Kidney (tissue), 13 donors: ENCODE measurements at regions not wholly inside any gene's neighbourhood (a gene's known extent, or its start where the extent isn't known, plus 50 kb on each side); places are given as distances from the start of the nearest gene placed in this dataset.

Source experiments
- DNase-seq, 5 donors: peaks; one replicate each; pipeline ENCODE4 v3.0.0-alpha.2; 2013 to 2020
- FAIRE-seq: peaks from 2 replicates; lab custom pipeline; 2012; peaks lifted over from hg19 to GRCh38; lab: Jason Lieb, UNC
- H3K27ac ChIP-seq, 2 donors: one replicate each; pipeline ENCODE4 v1.7.0; 2013; ENCODE audit warnings: low read depth in 2 of 2, low read length in 2 of 2, inconsistent platforms in 1 of 2
- H3K27me3 ChIP-seq: one replicate; pipeline ENCODE4 v1.7.1; 2013; ENCODE audit warnings: low read length, inconsistent platforms; ENCODE audit not compliant: control insufficient read depth, insufficient read depth
- H3K36me3 ChIP-seq, 3 donors: one replicate each; pipeline versions ENCODE4 v1.7.0 to v1.7.1; 2013; ENCODE audit warnings: low read length in 3 of 3, control low read depth in 1 of 3, inconsistent platforms in 1 of 3; ENCODE audit not compliant: insufficient read depth in 3 of 3, control insufficient read depth in 2 of 3
- H3K4me1 ChIP-seq, 3 donors: one replicate each; pipeline versions ENCODE4 v1.7.0 to v1.7.1; 2013; ENCODE audit warnings: low read length in 3 of 3, inconsistent platforms in 1 of 3, low read depth in 1 of 3; ENCODE audit not compliant: control insufficient read depth in 2 of 3, insufficient read depth in 2 of 3
- H3K4me3 ChIP-seq, 3 donors: one replicate each; pipeline versions ENCODE4 v1.7.0 to v1.8.1; 2013; ENCODE audit warnings: low read length in 3 of 3, control low read depth in 1 of 3, inconsistent platforms in 1 of 3
- H3K9ac ChIP-seq, 3 donors: one replicate each; pipeline versions ENCODE4 v1.7.0 to v1.7.1; 2013; ENCODE audit warnings: low read length in 3 of 3, control low read depth in 1 of 3, inconsistent platforms in 1 of 3
- H3K9me3 ChIP-seq, 3 donors: one replicate each; pipeline versions ENCODE4 v1.7.0 to v1.7.1; 2013; ENCODE audit warnings: low read length in 3 of 3, control low read depth in 1 of 3, inconsistent platforms in 1 of 3; ENCODE audit not compliant: control insufficient read depth in 2 of 3, insufficient read depth in 1 of 3
- intact Hi-C: fragments of 100-400 bp; cut with DNase I; formaldehyde crosslinking; loops from one replicate; pipeline ENCODE4 v1.11.1; 2022
- TF ChIP-seq, protein P1 (sequence below): IDR thresholded peaks from 3 replicates; pipeline ENCODE4 v1.5.1; 2012; ENCODE audit warnings: mild to moderate bottlenecking, moderate library complexity, borderline replicate concordance; ENCODE audit not compliant: insufficient read depth; ENCODE audit errors: extremely low read depth
- donor health status: control.
- donor health status: control.
- donor health status: control.
- donor health status: control.
- donor health status: control.
- donor health status: DM: yes; HTN: yes; CAD: no.
- donor health status: Normal renal cell carcinoma (clear cell type).

DNA sequence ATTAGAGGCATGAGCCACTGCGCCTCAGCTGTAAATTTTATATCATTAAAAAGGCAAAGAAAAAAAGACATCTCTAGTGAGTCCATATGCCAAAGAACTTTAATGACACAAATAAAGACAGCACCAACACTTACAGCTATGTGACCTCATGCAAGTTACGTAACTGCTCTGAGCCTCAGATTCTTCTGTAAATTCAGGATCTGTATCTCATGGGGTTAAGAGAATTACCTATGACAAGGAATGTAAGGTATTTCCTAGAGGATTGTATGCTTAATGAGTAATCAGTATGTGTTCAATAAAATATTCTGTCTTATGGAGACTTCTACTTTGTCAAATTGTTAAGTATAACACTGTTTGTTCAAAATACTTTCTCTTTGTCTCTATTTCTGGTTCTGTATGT lies 274.0 kb upstream of the GLI3 start:
- Histone ChIP-seq H3K9me3 (peaks cover 0 to 4% (median 0%) of the 10 kb centered on the region in 3 donors), H3K4me1 (no peaks in the 10 kb centered on the region), H3K36me3 (no peaks in the 10 kb centered on the region), H3K9ac (no peak overlapping the region), H3K4me3 (no peak overlapping the region), H3K27me3 (no peaks in the 10 kb centered on the region), H3K27ac (no peak overlapping the region)
- TF ChIP-seq, protein P1, sequence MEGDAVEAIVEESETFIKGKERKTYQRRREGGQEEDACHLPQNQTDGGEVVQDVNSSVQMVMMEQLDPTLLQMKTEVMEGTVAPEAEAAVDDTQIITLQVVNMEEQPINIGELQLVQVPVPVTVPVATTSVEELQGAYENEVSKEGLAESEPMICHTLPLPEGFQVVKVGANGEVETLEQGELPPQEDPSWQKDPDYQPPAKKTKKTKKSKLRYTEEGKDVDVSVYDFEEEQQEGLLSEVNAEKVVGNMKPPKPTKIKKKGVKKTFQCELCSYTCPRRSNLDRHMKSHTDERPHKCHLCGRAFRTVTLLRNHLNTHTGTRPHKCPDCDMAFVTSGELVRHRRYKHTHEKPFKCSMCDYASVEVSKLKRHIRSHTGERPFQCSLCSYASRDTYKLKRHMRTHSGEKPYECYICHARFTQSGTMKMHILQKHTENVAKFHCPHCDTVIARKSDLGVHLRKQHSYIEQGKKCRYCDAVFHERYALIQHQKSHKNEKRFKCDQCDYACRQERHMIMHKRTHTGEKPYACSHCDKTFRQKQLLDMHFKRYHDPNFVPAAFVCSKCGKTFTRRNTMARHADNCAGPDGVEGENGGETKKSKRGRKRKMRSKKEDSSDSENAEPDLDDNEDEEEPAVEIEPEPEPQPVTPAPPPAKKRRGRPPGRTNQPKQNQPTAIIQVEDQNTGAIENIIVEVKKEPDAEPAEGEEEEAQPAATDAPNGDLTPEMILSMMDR: no peak
- DNase-seq: no peak
- intact Hi-C loops: no loop called here
- FAIRE-seq: no peak

DNA sequence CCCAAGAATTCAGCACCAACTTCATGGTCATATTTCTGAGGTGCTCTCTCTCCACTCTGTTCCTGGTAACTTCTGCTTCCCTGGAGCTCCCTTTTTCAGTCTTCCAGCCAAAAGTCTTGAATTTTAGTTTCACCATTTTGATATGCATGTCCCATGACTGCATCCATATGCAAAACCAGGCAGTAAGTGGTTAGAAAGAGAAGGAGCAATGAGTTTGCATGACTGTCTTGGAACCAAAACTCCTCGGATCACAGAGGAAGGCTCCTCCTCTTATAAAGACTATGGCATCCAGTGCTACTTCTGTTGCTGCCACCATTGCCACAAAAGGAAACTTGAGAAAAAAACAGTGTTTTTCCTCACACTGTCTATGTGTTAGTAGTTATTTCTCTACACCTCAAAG lies 269.1 kb upstream of the GLI3 start:
- Histone ChIP-seq H3K27me3 (no peaks in the 10 kb centered on the region), H3K4me3 (no peak overlapping the region), H3K9me3 (no peaks in the 10 kb centered on the region), H3K36me3 (no peaks in the 10 kb centered on the region), H3K4me1 (no peaks in the 10 kb centered on the region), H3K27ac (no peak overlapping the region), H3K9ac (no peak overlapping the region)
- DNase-seq (no peak), FAIRE-seq (no peak)
- TF ChIP-seq, protein P1: no peak
- intact Hi-C loops: no loop called here

DNA sequence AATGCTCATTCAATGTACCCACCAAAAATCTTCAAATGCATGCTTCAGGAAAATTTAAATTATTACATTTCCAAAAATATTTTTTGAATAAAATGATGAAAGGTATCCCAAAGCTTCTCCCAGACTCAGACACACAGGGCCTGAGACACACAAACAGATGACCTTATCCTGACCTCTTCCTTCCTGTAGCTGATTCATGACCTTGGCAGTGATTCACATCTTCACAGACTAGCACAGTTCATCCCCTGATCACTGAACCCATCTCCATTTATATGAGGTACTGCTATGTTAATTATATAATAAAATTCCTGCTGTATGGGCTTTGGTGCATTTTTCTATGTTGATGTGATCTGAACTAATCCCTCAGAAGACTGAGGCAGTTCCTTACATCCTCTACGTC lies 265.0 kb upstream of the GLI3 start:
- no peaks in the 10 kb centered on the region for H3K4me1 ChIP-seq
- no peak for FAIRE-seq

More for the DNA sequence above, 265.0 kb upstream of the GLI3 start:
- H3K9me3 ChIP-seq: peaks cover 0 to 2% (median 0%) of the 10 kb centered on the region in 3 donors
- H3K9ac ChIP-seq: no peak overlapping the region
- H3K4me3 ChIP-seq: no peak overlapping the region
- H3K27me3 ChIP-seq: no peaks in the 10 kb centered on the region
- H3K36me3 ChIP-seq: no peaks in the 10 kb centered on the region
- intact Hi-C loops: no loop called here
- no peak for DNase-seq
- TF ChIP-seq, protein P1: no peak
- no peak overlapping the region for H3K27ac ChIP-seq
